ENCODE measurements at regions not wholly inside any gene's neighbourhood (a gene's known extent, or its start where the extent isn't known, plus 50 kb on each side); places are given as distances from the start of the nearest gene placed in this dataset.

- no peak for DNase-seq (ENCODE audit: low read depth)
Observed at GRCh38 chr11:81165164-81165563, 1568.5 kb downstream of the FAM181B start.

GRCh38 chr11:81159900-81160299 is 1573.8 kb downstream of the FAM181B start:
- DNase-seq (ENCODE audit: low read depth), result no peak

- DNase-seq (ENCODE audit: low read depth), result no peak
Observed at GRCh38 chr11:81135570-81135969, 1598.1 kb downstream of the FAM181B start.

- no peak for DNase-seq (ENCODE audit: low read depth)
Observed at GRCh38 chr11:81129618-81130017, 1604.0 kb downstream of the FAM181B start.

GRCh38 chr11:81112718-81113117 is 1620.9 kb downstream of the FAM181B start:
- no peak for DNase-seq (ENCODE audit: low read depth)

- no peak for DNase-seq (ENCODE audit: low read depth)
Observed at GRCh38 chr11:81104051-81104450, 1629.6 kb downstream of the FAM181B start.

- no peak for DNase-seq (ENCODE audit: low read depth)
Observed at GRCh38 chr11:81098471-81098870, 1635.2 kb downstream of the FAM181B start.

- no peak for DNase-seq (ENCODE audit: low read depth)
Observed at GRCh38 chr11:81092522-81092921, 1641.1 kb downstream of the FAM181B start.

- DNase-seq (ENCODE audit: low read depth), result no peak
Observed at GRCh38 chr11:81089242-81089641, 1644.4 kb downstream of the FAM181B start.

- DNase-seq (ENCODE audit: low read depth), result peak; percentile 3
Observed at GRCh38 chr11:81080476-81080875, 1639.6 kb upstream of the TENM4 start.

GRCh38 chr11:81072273-81072672 is 1631.4 kb upstream of the TENM4 start:
- no peak for DNase-seq (ENCODE audit: low read depth)

GRCh38 chr11:81071606-81072005 is 1630.8 kb upstream of the TENM4 start:
- no peak for DNase-seq (ENCODE audit: low read depth)

GRCh38 chr11:81070948-81071347 is 1630.1 kb upstream of the TENM4 start:
- DNase-seq (ENCODE audit: low read depth), result no peak

- no peak for DNase-seq (ENCODE audit: low read depth)
Observed at GRCh38 chr11:81059356-81059755, 1618.5 kb upstream of the TENM4 start.

- no peak for DNase-seq (ENCODE audit: low read depth)
Observed at GRCh38 chr11:81052344-81053158, 1611.7 kb upstream of the TENM4 start.

- no peak for DNase-seq (ENCODE audit: low read depth)
Observed at GRCh38 chr11:81039916-81040524, 1599.2 kb upstream of the TENM4 start.

- DNase-seq (ENCODE audit: low read depth), result no peak
Observed at GRCh38 chr11:81036168-81036870, 1595.5 kb upstream of the TENM4 start.

GRCh38 chr11:81033779-81034540 is 1593.1 kb upstream of the TENM4 start:
- no peak for DNase-seq (ENCODE audit: low read depth)

- DNase-seq (ENCODE audit: low read depth), result no peak
Observed at GRCh38 chr11:81032906-81033305, 1592.1 kb upstream of the TENM4 start.

GRCh38 chr11:81030186-81030585 is 1589.4 kb upstream of the TENM4 start:
- no peak for DNase-seq (ENCODE audit: low read depth)

GRCh38 chr11:81026032-81026431 is 1585.2 kb upstream of the TENM4 start:
- no peak for DNase-seq (ENCODE audit: low read depth)

GRCh38 chr11:81022057-81022456 is 1581.2 kb upstream of the TENM4 start:
- no peak for DNase-seq (ENCODE audit: low read depth)

All from iris pigment epithelial cell (primary cell).